Tibial nerve (tissue), 4 donors: ENCODE measurements at regions not wholly inside any gene's neighbourhood (a gene's known extent, or its start where the extent isn't known, plus 50 kb on each side); places are given as distances from the start of the nearest gene placed in this dataset.
"Not testable (repeated sequence)": the region's sequence is repeated elsewhere in the genome, so short reads cannot be mapped to it uniquely, and the experiment has no call there.

Source experiments
- DNase-seq, 2 donors: peaks; one replicate each; pipeline ENCODE4 v3.0.0-alpha.2; 2019; ENCODE audit warnings: low spot score in 2 of 2
- H3K27ac ChIP-seq, 4 donors: fragments of 200-600 bp; sonication (generic) in 3 of 4; one replicate each; pipeline ENCODE4 v1.5.1; 2017 to 2019; ENCODE audit warnings: mild to moderate bottlenecking in 1 of 4
- H3K27me3 ChIP-seq, 2 donors: fragments of 200-600 bp; sonication (generic) in 1 of 2; one replicate each; pipeline versions ENCODE4 v1.5.1 to v1.6.0; 2017 to 2019
- H3K36me3 ChIP-seq, 3 donors: fragments of 200-600 bp; sonication (generic); one replicate each; pipeline ENCODE4 v1.5.1; 2018 to 2019
- H3K4me1 ChIP-seq, 4 donors: fragments of 200-600 bp; sonication (generic) in 3 of 4; one replicate each; pipeline ENCODE4 v1.5.1; 2017 to 2019
- H3K4me3 ChIP-seq, 4 donors: fragments of 200-600 bp; sonication (generic) in 3 of 4; one replicate each; pipeline ENCODE4 v1.5.1; 2017 to 2019; ENCODE audit warnings: mild to moderate bottlenecking in 1 of 4, moderate library complexity in 1 of 4
- H3K9me3 ChIP-seq, 4 donors: fragments of 200-600 bp; sonication (generic) in 3 of 4; one replicate each; pipeline ENCODE4 v1.5.1; 2017 to 2019
- CTCF ChIP-seq, 5 experiments: fragments of 200-600 bp in 3 of 5; fragments of 450-650 bp in 2 of 5; sonication (generic) in 3 of 5; IDR thresholded peaks; one replicate each; pipeline ENCODE4 v1.5.1; 2016 to 2019; ENCODE audit warnings: antibody characterized with exemption in 5 of 5, mild to moderate bottlenecking in 3 of 5, moderate library complexity in 2 of 5
- EP300 ChIP-seq, 2 donors: sonication (generic); formaldehyde crosslinking; IDR thresholded peaks; one replicate each; pipeline ENCODE4 v1.6.1; 2017; ENCODE audit warnings: antibody characterized with exemption in 2 of 2, mild to moderate bottlenecking in 1 of 2
- POLR2A ChIP-seq, 2 donors: fragments of 450-650 bp; IDR thresholded peaks; one replicate each; pipeline ENCODE4 v1.6.1; 2017; ENCODE audit warnings: antibody characterized with exemption in 2 of 2, mild to moderate bottlenecking in 2 of 2, moderate library complexity in 2 of 2
- WGBS, 2 donors: methylation state at CpG; one replicate each; pipeline ENCODE4 v1.1.5; 2018; 5-methylcytosine and 5-hydroxymethylcytosine counted together

GRCh38 chr4:125789023-125789422, 474.3 kb downstream of the FAT4 start:
- TF ChIP-seq CTCF (IDR thresholded peaks at IDR 0.05) = no peak
- TF ChIP-seq POLR2A (IDR thresholded peaks at IDR 0.05) = no peak
- H3K27ac ChIP-seq = no peak overlapping the region
- no peaks in the 10 kb centered on the region for H3K4me1 ChIP-seq
- no peaks in the 10 kb centered on the region for H3K9me3 ChIP-seq
- no peaks in the 10 kb centered on the region for H3K36me3 ChIP-seq
- DNase-seq = no peak
- no peak overlapping the region for H3K4me3 ChIP-seq
- no peaks in the 10 kb centered on the region for H3K27me3 ChIP-seq

DNA sequence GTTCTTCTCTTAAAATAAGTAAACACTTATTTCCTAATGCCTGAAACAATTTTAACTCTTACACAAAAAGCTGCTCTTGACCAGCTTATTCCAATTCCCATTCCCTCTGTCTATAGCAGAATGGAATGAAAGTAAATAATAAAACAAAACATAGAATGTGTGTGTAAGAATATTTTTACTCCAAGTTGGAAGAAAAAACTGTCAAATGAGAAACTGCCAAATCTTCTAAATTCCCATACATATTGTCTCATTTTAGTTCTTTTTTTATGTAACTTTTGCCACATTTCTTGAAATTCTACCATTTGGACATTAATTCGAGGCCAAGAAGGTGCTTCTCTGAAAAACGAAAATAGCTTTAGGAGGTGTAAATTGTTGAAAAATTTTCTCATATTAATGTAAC, 477.1 kb downstream of the FAT4 start:
- no peak for TF ChIP-seq CTCF (IDR thresholded peaks at IDR 0.05)

GRCh38 chr4:125794989-125795388, 480.2 kb downstream of the FAT4 start:
- DNase-seq = no peak
- no peaks in the 10 kb centered on the region for H3K4me1 ChIP-seq
- no peaks in the 10 kb centered on the region for H3K9me3 ChIP-seq
- H3K27ac ChIP-seq = no peak overlapping the region
- H3K27me3 ChIP-seq = no peaks in the 10 kb centered on the region
- H3K36me3 ChIP-seq = no peaks in the 10 kb centered on the region
- H3K4me3 ChIP-seq = no peak overlapping the region
- no peak for TF ChIP-seq POLR2A (IDR thresholded peaks at IDR 0.05)
- TF ChIP-seq EP300 (IDR thresholded peaks at IDR 0.05) = no peak
- TF ChIP-seq CTCF (IDR thresholded peaks at IDR 0.05) = no peak
- 73 to 83% methylated on average over 1 of the region's 1 CpG for WGBS, 2 donors

More for the DNA sequence above, 477.1 kb downstream of the FAT4 start:
- Histone ChIP-seq H3K4me3 (no peak overlapping the region), H3K27me3 (no peaks in the 10 kb centered on the region), H3K4me1 (no peaks in the 10 kb centered on the region), H3K36me3 (no peaks in the 10 kb centered on the region), H3K27ac (no peak overlapping the region), H3K9me3 (no peaks in the 10 kb centered on the region)
- DNase-seq = no peak
- 89 to 91% methylated on average over 2 of the region's 2 CpGs for WGBS, 2 donors

DNA sequence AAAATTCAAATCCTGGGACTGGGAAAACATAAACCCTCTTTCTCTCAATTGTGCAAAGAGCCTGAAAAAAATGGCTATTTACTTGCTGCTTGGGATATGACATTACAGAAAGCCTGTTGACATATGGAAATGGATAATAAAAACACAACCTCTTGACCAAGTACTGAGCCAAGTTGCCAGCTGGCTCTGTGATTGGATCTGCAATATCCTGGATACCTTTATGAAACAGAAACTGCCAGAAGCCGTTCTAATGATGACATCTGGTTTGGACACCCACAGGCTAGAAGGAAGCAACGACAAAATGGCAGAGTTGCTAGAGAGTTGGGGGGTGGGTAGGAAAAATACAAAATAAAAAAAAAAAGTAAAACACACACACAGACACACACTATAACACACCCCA, 481.4 kb downstream of the FAT4 start:
- Histone ChIP-seq H3K4me1 (no peaks in the 10 kb centered on the region), H3K27me3 (no peaks in the 10 kb centered on the region), H3K27ac (no peak overlapping the region), H3K36me3 (no peaks in the 10 kb centered on the region), H3K9me3 (no peaks in the 10 kb centered on the region), H3K4me3 (no peak overlapping the region)
- TF ChIP-seq EP300 (IDR thresholded peaks at IDR 0.05) (no peak), POLR2A (IDR thresholded peaks at IDR 0.05) (no peak), CTCF (IDR thresholded peaks at IDR 0.05) (no peak)
- no peak for DNase-seq
- WGBS, 2 donors = 64 to 65% methylated on average over 2 of the region's 2 CpGs

GRCh38 chr4:125797621-125798020, 482.9 kb downstream of the FAT4 start:
- not testable (repeated sequence) for DNase-seq, H3K36me3 ChIP-seq, H3K27ac ChIP-seq, H3K27me3 ChIP-seq, H3K9me3 ChIP-seq, H3K4me3 ChIP-seq, H3K4me1 ChIP-seq
- 77 to 84% methylated on average over 4 of the region's 4 CpGs for WGBS, 2 donors

- Histone ChIP-seq H3K27ac (no peak overlapping the region), H3K36me3 (no peaks in the 10 kb centered on the region), H3K4me3 (no peak overlapping the region), H3K27me3 (no peaks in the 10 kb centered on the region), H3K4me1 (no peaks in the 10 kb centered on the region), H3K9me3 (no peaks in the 10 kb centered on the region)
- TF ChIP-seq POLR2A (IDR thresholded peaks at IDR 0.05) = no peak
- TF ChIP-seq EP300 (IDR thresholded peaks at IDR 0.05) = no peak
- no peak for TF ChIP-seq CTCF (IDR thresholded peaks at IDR 0.05)
- WGBS, 2 donors = 73 to 84% methylated on average over 4 of the region's 4 CpGs
- DNase-seq = no peak
Measured at GRCh38 chr4:125801373-125801772, 486.6 kb downstream of the FAT4 start.
